OCI-LY7 (cell line): ENCODE measurements at regions not wholly inside any gene's neighbourhood (a gene's known extent, or its start where the extent isn't known, plus 50 kb on each side); places are given as distances from the start of the nearest gene placed in this dataset.

Source experiments
- CTCF ChIP-seq: fragments of 200-600 bp; sonication (generic); conservative IDR thresholded peaks from 2 replicates; pipeline ENCODE4 v1.5.1; 2014; ENCODE audit warnings: mild to moderate bottlenecking, antibody characterized with exemption, low read length, moderate library complexity, mixed read lengths
- EZH2phosphoT487 ChIP-seq: fragments of 200-600 bp; sonication (generic); IDR thresholded peaks from 2 replicates; pipeline ENCODE4 v1.6.1; 2018; ENCODE audit warnings: low read depth, borderline replicate concordance, mild to moderate bottlenecking, mixed run types, antibody characterized with exemption, low read length, moderate library complexity, mixed read lengths

DNA sequence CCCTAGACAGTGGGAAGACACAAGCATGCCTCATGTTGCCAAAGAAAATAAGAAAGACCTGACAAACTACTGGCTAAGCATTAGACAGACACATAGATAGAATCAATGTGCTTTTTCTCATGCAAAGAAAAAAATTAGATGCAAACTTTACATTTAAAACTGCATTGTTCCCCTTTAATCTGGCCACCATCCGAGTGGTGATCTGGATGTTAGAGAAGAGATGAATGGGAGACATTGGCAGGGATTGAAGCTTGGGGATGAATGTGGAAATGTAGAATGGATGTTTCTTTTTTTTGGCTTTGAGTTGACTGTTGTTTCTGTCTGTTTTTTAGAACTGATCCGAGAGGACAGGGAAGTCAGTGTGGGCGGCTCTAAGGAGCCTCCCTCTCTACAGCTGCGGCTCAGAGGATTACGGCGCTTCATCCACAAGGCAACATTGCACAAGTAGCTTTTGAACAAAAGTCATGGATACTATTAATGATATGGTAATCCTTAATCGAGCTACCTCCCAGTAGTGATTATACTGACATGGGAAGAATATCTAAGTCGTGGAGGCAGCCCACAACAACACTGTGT is 53.0 kb downstream of the HELT start:
- TF ChIP-seq CTCF (no peak), EZH2phosphoT487 (no peak)
